ENCODE measurements at regions not wholly inside any gene's neighbourhood (a gene's known extent, or its start where the extent isn't known, plus 50 kb on each side); places are given as distances from the start of the nearest gene placed in this dataset.
"Not testable (repeated sequence)": the region's sequence is repeated elsewhere in the genome, so short reads cannot be mapped to it uniquely, and the experiment has no call there.

GRCh38 chr13:50200569-50200968 lies 185.3 kb downstream of the KCNRG start:
- no peak for DNase-seq

DNA sequence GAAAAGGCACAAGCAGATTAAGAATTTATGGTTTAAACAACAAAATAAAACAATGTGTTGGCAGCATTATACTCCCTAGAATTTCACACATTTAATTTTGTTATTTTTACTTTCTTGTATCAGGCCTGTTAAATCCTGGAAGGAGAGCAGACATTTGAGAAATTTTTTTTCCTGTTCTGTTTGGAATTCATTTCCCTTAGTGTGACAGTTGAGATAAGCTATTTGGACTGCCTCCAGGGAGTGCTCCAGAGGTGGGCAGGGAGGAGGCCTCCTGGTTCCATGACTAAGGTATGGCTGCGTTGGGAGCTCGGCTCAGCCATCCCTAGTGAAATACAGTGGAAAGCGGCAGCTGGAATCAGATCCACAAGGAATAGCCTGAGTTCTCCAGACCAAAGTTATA lies 185.7 kb downstream of the KCNRG start:
- DNase-seq: no peak

GRCh38 chr13:50202485-50202884 lies 187.2 kb downstream of the KCNRG start:
- no peak for DNase-seq

DNA sequence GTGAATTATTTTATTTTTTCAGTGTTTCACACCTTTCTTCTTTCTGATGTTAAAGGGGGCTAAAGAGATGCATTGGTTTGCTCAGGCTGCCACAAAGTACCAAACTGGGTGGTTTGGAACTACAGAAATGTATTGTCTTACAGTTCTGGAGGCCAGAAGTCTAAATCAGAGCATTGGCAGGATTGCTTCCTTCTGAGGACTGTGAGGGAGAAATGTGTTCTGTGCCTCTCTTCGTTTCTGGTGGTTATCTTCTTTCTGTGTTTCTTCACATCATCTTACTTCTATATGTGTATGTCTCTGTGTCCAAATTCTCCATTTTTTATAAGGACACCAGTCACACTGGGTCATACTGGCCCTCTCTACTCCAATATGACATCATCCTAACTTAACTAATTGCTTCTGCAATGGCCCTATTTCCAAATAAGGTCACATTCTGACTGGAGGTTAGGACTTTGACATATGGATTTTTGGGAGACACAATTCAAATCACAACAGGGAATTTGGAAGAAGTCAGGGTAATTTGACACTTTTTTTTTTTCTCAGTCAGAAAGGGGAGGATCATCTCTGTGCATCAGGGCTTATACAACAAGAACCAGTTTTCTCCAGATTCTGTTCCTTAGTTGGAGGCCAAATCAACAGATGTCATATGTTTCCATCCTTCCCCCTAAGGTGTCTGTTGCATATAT lies 188.2 kb downstream of the KCNRG start:
- DNase-seq: no peak

- no peak for DNase-seq
These were observed 190.3 kb downstream of the KCNRG start for GRCh38 chr13:50205581-50205980.

- peak; percentile 59 for DNase-seq
These were observed 193.6 kb downstream of the KCNRG start for GRCh38 chr13:50208826-50209335.

GRCh38 chr13:50209631-50210030 lies 194.4 kb downstream of the KCNRG start:
- no peak for DNase-seq

DNA sequence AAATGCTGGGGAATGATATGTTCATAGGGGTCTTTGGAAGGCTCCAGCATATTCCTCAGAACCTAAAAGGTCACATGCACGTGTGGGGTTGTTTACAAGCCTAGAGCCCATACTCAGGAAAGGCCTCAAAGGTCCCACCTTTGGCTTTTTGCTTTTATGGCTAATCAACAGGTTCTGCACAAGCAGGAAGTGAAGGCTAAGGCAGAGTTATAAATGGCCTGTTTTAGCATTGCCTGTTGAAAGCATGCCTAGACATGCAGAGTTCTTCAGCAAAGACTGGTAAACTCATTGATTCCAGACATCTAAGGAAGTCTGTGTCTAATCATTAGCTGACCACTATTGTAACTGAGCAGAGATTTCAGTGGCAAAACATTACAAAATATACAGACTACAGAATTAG lies 198.3 kb downstream of the KCNRG start:
- DNase-seq: no peak

DNA sequence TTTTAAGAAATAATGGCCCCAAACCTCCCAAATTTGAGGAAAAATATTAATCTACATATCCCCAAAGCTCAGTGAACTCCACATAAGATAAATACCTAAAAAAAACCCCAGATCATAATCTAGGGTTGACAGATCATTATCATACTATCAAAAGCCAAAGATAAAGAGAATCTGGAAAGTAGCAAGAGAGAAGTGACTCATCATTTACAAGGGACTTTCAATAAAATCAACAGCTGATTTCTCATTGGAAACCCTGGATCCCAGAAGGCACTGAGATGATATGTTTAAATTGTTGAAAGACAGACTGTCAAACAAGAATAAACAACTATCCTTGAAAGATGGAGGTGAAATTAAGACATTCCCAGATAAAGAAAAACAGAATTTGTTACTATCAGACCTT lies 199.3 kb downstream of the KCNRG start:
- DNase-seq: no peak

DNA sequence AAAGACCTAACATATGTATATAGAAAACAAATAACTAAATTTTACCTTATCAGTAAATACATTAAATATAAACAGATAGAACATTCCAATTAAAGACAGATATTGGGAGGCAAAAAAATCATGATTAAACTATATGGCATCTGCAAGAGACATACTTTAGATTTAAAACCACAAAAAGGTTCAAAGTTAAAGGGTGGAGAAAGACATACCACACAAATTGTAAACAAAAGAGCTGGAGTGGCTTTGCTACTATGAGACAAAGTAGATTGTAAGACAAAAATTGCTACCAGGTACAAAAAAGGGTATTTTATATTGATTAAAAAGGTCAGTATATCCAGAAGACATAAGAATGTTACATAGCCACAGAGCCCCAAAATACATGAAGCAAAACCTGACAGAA lies 200.2 kb downstream of the KCNRG start:
- no peak for DNase-seq

DNA sequence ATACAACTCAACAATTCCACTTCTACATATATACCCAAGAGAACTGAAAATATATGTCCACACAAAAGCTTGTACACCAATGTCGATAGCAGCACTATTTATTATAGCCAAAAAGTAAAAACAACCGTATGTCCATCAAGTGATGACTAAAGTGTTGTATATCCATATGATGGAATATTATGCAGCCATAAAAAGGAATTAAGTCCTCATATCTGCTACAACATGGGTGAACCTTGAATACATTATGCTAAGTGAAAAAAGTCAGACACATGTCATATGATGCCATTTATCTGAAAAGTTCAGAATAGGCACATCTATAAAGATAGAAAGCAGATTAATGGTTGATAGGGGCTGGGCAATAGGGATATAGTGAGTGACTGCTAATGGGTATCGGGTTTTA lies 204.5 kb downstream of the KCNRG start:
- DNase-seq: no peak

- no peak for DNase-seq
These were observed 205.7 kb downstream of the KCNRG start for GRCh38 chr13:50220938-50221337.

GRCh38 chr13:50222569-50223332 lies 207.5 kb downstream of the KCNRG start:
- DNase-seq: peak; percentile 47

DNA sequence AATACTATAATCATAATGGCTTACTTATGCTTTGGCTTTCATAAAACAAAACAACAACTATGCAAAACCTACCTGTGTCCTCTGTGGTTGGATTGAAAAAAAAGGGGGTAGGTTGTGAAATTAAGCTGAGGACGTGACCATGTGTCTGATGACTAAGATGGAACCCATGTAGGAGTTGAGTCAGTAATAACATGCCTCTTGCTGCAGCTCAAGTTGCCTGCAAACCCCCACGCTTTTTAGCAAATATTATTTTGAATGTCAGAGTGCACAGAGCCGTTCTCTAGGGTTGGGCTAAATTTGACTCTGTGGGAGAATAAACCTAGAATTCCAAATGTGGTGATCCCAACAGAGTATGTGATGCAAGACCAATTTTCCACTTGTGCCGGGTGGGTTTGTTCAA lies 209.3 kb downstream of the KCNRG start:
- DNase-seq: peak; percentile 40

GRCh38 chr13:50225193-50226155 lies 210.2 kb downstream of the KCNRG start:
- DNase-seq: no peak

DNA sequence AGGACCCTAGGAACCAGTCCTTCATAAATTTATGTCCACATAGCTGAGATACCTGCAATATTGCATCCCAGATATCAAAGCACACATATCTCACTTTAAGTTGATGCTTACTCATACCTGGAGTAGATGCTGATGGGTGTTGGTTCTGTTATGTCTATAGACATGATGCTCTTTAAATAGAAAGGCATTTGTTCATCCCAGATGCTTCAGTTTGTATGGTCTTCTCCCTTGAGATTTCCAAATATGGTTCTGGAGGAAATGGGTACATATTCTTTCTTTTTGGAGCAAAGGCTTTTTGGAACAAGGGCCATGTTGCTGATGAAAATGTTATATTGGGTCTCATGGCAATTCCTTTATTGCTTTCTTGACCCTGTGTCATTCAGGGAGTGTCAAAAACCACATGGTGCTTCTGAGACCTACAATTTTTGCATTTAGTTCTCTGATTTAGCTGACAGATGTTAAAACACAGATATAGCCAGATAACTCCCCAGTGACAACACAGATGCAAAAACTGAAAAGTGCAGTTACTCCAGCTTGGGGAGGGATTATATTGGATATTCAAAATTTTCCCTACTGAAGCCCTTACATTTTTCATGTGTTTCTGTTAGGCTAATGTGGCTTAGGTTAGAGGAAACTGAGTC lies 211.4 kb downstream of the KCNRG start:
- DNase-seq: no peak

DNA sequence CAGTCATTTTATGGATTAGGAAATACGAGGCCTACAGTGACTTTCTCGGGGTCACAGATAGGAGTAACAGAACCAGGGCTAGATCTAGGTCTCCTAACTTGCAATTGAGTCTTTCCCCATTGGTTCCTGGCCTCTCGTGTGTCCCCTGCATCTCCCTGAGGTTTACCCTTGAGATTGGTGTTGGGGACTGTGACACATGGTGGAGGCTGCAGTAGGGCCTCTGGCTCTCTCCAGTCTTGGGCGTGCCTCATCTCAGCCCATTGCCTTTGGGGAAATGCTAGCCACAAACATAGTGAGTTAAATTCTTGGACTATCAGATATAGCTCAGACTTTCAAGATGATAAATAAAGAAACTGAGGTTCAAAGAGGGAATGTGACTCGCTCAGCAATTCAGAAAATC lies 212.1 kb downstream of the KCNRG start:
- no peak for DNase-seq

DNA sequence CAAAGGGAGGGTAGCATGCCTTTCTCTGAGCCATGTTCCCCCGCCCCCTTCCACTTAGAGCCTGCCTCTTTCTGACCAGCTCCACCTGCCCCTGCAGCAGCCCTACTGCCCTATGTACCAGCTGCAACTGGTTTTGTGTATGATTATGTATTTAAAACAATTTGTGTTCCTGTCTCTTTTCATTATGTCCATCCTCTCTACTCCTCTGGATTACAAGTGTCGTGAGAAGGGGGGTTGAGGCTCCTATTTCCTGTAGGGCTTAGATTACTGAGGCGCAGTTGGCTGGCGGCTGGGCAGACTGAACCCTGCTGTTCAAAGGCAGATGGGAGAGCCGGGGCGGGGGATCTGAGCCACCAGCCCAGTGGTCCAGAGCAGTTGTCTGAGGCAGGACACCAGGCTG lies 213.3 kb downstream of the KCNRG start:
- DNase-seq: no peak

- DNase-seq: peak; percentile 43
These were observed 214.9 kb downstream of the KCNRG start for GRCh38 chr13:50229960-50230661.

DNA sequence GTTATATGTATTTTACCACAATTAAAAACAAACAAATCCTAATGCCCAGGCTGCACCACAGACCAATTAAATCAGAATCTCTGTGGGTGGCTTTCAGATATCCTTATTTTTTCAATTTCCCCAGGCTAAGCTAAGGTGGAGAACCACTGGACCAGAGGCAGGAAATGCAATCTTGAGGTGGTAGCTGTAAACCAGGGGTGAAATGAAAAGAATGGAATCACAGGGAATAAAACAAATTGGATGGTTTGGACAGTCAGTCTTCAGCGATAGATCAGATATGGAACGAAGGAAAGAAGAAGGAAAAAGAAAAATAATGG lies 215.4 kb downstream of the KCNRG start:
- DNase-seq: no peak

DNA sequence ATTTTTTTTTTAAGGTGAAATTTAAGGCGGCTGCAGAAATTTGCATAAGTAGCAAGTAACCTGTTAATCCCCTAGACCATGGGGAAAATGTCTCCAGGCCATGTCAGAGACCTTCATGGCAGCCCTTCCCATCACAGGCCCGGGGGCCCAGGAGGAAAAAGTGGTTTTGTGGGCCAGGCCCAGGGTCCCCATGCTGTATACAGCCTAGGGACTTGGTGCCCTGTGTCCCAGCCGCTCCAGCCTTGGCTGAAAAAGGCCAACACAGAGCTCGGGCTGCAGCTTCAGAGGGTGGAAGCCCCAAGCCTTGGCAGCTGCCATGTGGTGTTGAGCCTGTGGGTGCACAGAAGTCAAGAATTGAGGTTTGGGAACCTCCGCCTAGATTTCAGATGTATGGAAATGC lies 218.3 kb downstream of the KCNRG start:
- DNase-seq: not testable (repeated sequence)

Data from HCEC 1CT (cell line).